ENCODE measurements at regions not wholly inside any gene's neighbourhood (a gene's known extent, or its start where the extent isn't known, plus 50 kb on each side); places are given as distances from the start of the nearest gene placed in this dataset.

GRCh38 chr2:180314086-180314485 is 307.0 kb upstream of the CWC22 start:
- no peaks in the 10 kb centered on the region for H3K27me3 Mint-ChIP-seq
- DNase-seq (no peak), ATAC-seq (ENCODE audit: low read depth) (no peak)
- H3K36me3 Mint-ChIP-seq = no peaks in the 10 kb centered on the region
- no peak overlapping the region for H3K4me3 Mint-ChIP-seq
- H3K9me3 Mint-ChIP-seq = peaks cover 3% of the 10 kb centered on the region
- no peaks in the 10 kb centered on the region for H3K4me1 Mint-ChIP-seq
- H3K27ac Mint-ChIP-seq = no peak overlapping the region
- POLR2A ChIA-PET = no interaction called here

DNA sequence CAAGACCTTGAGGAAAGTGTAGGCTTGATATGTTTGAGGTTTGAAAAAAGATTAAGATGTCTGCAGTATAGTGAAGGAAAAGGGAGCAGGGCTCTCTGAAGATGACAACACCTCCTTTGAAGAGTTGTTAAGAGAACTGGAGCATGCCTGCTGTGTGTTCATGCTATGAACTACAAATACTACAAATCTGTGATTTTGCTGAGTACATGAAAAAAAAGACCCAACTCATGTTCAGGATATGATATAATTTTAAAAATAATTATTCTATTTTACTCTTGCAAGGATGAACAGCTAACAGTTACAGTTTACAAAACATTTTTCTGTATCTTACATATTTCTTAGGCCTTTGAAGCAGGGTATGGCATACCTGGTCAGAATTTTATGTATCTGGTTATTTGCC is 305.4 kb upstream of the CWC22 start:
- Mint-ChIP-seq H3K27ac (no peak overlapping the region), H3K27me3 (no peaks in the 10 kb centered on the region), H3K4me1 (no peaks in the 10 kb centered on the region), H3K4me3 (no peak overlapping the region), H3K36me3 (no peaks in the 10 kb centered on the region), H3K9me3 (peaks cover 3% of the 10 kb centered on the region)
- DNase-seq = no peak
- POLR2A ChIA-PET = no interaction called here
- ATAC-seq (ENCODE audit: low read depth) = no peak

- POLR2A ChIA-PET = no interaction called here
- H3K36me3 Mint-ChIP-seq = no peaks in the 10 kb centered on the region
- no peak overlapping the region for H3K4me3 Mint-ChIP-seq
- no peaks in the 10 kb centered on the region for H3K9me3 Mint-ChIP-seq
- no peaks in the 10 kb centered on the region for H3K27me3 Mint-ChIP-seq
- ATAC-seq (ENCODE audit: low read depth) = no peak
- H3K27ac Mint-ChIP-seq = no peak overlapping the region
- DNase-seq = no peak
- H3K4me1 Mint-ChIP-seq = no peaks in the 10 kb centered on the region
These were observed 300.0 kb upstream of the CWC22 start for GRCh38 chr2:180307096-180307495.

- no peaks in the 10 kb centered on the region for H3K27me3 Mint-ChIP-seq
- H3K9me3 Mint-ChIP-seq = no peaks in the 10 kb centered on the region
- no peaks in the 10 kb centered on the region for H3K4me1 Mint-ChIP-seq
- no peak overlapping the region for H3K4me3 Mint-ChIP-seq
- no peak overlapping the region for H3K27ac Mint-ChIP-seq
- no peaks in the 10 kb centered on the region for H3K36me3 Mint-ChIP-seq
- POLR2A ChIA-PET = no interaction called here
- no peak for ATAC-seq (ENCODE audit: low read depth)
- DNase-seq = no peak
These were observed 299.2 kb upstream of the CWC22 start for GRCh38 chr2:180306346-180306745.

- Mint-ChIP-seq H3K4me3 (no peak overlapping the region), H3K36me3 (no peaks in the 10 kb centered on the region), H3K27me3 (no peaks in the 10 kb centered on the region), H3K27ac (no peak overlapping the region), H3K9me3 (no peaks in the 10 kb centered on the region), H3K4me1 (no peaks in the 10 kb centered on the region)
- ATAC-seq (ENCODE audit: low read depth) (no peak), DNase-seq (no peak)
- POLR2A ChIA-PET = no interaction called here
These were observed 284.7 kb upstream of the CWC22 start for GRCh38 chr2:180291552-180292421.

GRCh38 chr2:180291060-180291459 is 284.0 kb upstream of the CWC22 start:
- H3K4me3 Mint-ChIP-seq = no peak overlapping the region
- H3K27me3 Mint-ChIP-seq = no peaks in the 10 kb centered on the region
- no peaks in the 10 kb centered on the region for H3K4me1 Mint-ChIP-seq

GRCh38 chr2:180289627-180290026 is 282.5 kb upstream of the CWC22 start:
- no peaks in the 10 kb centered on the region for H3K27me3 Mint-ChIP-seq
- H3K4me3 Mint-ChIP-seq = no peak overlapping the region
- no peaks in the 10 kb centered on the region for H3K9me3 Mint-ChIP-seq
- H3K27ac Mint-ChIP-seq = no peak overlapping the region
- POLR2A ChIA-PET = no interaction called here
- DNase-seq (no peak), ATAC-seq (ENCODE audit: low read depth) (no peak)
- no peaks in the 10 kb centered on the region for H3K4me1 Mint-ChIP-seq
- no peaks in the 10 kb centered on the region for H3K36me3 Mint-ChIP-seq

More at GRCh38 chr2:180291060-180291459, 284.0 kb upstream of the CWC22 start:
- no peaks in the 10 kb centered on the region for H3K36me3 Mint-ChIP-seq
- no peak for DNase-seq
- H3K27ac Mint-ChIP-seq = no peak overlapping the region
- POLR2A ChIA-PET = no interaction called here
- H3K9me3 Mint-ChIP-seq = no peaks in the 10 kb centered on the region
- no peak for ATAC-seq (ENCODE audit: low read depth)

GRCh38 chr2:180279581-180279980 is 272.5 kb upstream of the CWC22 start:
- H3K9me3 Mint-ChIP-seq = peaks cover 2% of the 10 kb centered on the region
- H3K4me3 Mint-ChIP-seq = no peak overlapping the region
- H3K27ac Mint-ChIP-seq = no peak overlapping the region
- POLR2A ChIA-PET = no interaction called here
- H3K36me3 Mint-ChIP-seq = no peaks in the 10 kb centered on the region
- no peaks in the 10 kb centered on the region for H3K4me1 Mint-ChIP-seq
- ATAC-seq (ENCODE audit: low read depth) (no peak), DNase-seq (no peak)
- H3K27me3 Mint-ChIP-seq = no peaks in the 10 kb centered on the region

DNA sequence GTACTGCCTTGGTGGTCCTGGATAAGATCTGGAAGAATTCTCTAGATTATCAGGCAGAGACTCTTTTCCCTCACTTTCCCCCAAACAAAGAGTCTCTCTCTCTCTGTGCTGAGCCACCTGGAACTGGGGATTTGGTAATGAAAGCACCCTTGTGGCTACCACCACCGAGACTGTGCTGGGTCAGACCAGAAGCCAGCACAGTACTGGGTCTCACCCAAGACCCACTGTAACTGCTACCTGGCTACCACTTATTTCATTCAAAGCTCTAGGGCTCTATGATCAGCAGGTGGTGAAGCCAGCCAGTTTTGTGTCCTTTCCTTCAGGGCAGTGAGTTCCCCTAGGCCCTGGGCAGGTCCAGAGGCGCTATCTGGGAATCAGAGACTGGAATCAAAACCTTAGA is 269.6 kb upstream of the CWC22 start:
- no peaks in the 10 kb centered on the region for H3K4me1 Mint-ChIP-seq
- ATAC-seq (ENCODE audit: low read depth) (no peak), DNase-seq (no peak)
- H3K9me3 Mint-ChIP-seq = peaks cover 2% of the 10 kb centered on the region
- H3K27me3 Mint-ChIP-seq = no peaks in the 10 kb centered on the region
- H3K27ac Mint-ChIP-seq = no peak overlapping the region
- POLR2A ChIA-PET = no interaction called here
- no peak overlapping the region for H3K4me3 Mint-ChIP-seq
- H3K36me3 Mint-ChIP-seq = no peaks in the 10 kb centered on the region

- DNase-seq (no peak), ATAC-seq (ENCODE audit: low read depth) (no peak)
- no peaks in the 10 kb centered on the region for H3K4me1 Mint-ChIP-seq
- no peaks in the 10 kb centered on the region for H3K9me3 Mint-ChIP-seq
- no peak overlapping the region for H3K4me3 Mint-ChIP-seq
- no peaks in the 10 kb centered on the region for H3K27me3 Mint-ChIP-seq
- H3K27ac Mint-ChIP-seq = no peak overlapping the region
- no peaks in the 10 kb centered on the region for H3K36me3 Mint-ChIP-seq
- POLR2A ChIA-PET = no interaction called here
These were observed 260.9 kb upstream of the CWC22 start for GRCh38 chr2:180268006-180268405.

GRCh38 chr2:180261976-180262375 is 254.9 kb upstream of the CWC22 start:
- Mint-ChIP-seq H3K9me3 (no peaks in the 10 kb centered on the region), H3K36me3 (no peaks in the 10 kb centered on the region), H3K27ac (no peak overlapping the region), H3K27me3 (no peaks in the 10 kb centered on the region), H3K4me1 (no peaks in the 10 kb centered on the region), H3K4me3 (no peak overlapping the region)
- no peak for ATAC-seq (ENCODE audit: low read depth)
- POLR2A ChIA-PET = no interaction called here
- no peak for DNase-seq

DNA sequence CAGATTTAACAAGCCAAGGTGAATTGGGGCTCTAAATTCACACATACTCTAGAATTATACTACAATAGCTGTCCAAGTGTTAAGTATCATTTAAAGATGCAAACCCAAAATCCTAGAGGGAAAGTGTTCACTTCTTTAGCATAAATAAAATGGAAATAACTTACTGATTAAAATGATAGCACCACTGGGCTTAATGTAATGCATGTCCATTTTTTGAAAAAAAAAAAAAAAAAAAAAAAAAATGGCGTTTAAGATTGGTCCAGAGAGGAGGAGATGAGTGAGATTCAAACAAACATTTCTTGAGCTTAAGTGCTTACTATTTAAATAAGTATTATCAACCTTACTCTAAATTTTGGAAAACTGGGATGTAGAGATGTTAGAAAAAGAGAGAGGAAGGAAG is 251.5 kb upstream of the CWC22 start:
- Mint-ChIP-seq H3K4me3 (no peak overlapping the region), H3K36me3 (no peaks in the 10 kb centered on the region), H3K9me3 (no peaks in the 10 kb centered on the region), H3K4me1 (no peaks in the 10 kb centered on the region), H3K27ac (no peak overlapping the region), H3K27me3 (no peaks in the 10 kb centered on the region)
- DNase-seq (no peak), ATAC-seq (ENCODE audit: low read depth) (no peak)
- POLR2A ChIA-PET = no interaction called here

GRCh38 chr2:180258041-180258537 is 251.0 kb upstream of the CWC22 start:
- H3K4me1 Mint-ChIP-seq = no peaks in the 10 kb centered on the region
- H3K4me3 Mint-ChIP-seq = no peak overlapping the region
- H3K9me3 Mint-ChIP-seq = no peaks in the 10 kb centered on the region
- ATAC-seq (ENCODE audit: low read depth) = no peak
- no peaks in the 10 kb centered on the region for H3K27me3 Mint-ChIP-seq
- no peak overlapping the region for H3K27ac Mint-ChIP-seq
- DNase-seq = no peak
- POLR2A ChIA-PET = no interaction called here
- no peaks in the 10 kb centered on the region for H3K36me3 Mint-ChIP-seq

DNA sequence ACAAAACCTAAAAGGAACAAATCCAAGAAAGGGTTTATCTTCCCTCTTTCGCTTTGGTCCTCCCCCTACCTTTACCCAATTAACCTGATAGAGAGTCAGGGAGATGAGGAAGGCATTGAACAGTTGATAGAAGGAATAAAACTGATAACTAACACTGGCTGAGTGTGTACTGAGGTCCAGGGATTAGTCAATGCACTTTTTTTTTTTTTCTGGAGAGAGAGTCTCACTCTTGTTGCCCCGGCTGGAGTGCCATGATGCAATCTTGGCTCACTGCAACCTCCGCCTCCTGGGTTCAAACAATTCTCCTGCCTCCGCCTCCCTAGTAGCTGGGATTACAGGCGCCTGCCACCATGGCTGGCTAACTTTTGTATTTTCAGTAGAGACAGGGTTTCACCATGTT is 250.2 kb upstream of the CWC22 start:
- DNase-seq (no peak), ATAC-seq (ENCODE audit: low read depth) (no peak)
- H3K27ac Mint-ChIP-seq = no peak overlapping the region
- H3K36me3 Mint-ChIP-seq = no peaks in the 10 kb centered on the region
- POLR2A ChIA-PET = no interaction called here
- no peaks in the 10 kb centered on the region for H3K4me1 Mint-ChIP-seq
- H3K27me3 Mint-ChIP-seq = no peaks in the 10 kb centered on the region
- no peak overlapping the region for H3K4me3 Mint-ChIP-seq
- H3K9me3 Mint-ChIP-seq = no peaks in the 10 kb centered on the region

Measured in activated naive CD8-positive, alpha-beta T cell treated with anti-CD3 and anti-CD28 coated beads, Interleukin-2, amount 10 ng/mL, durations not matched to agents 7 days and 5 days (primary cell).